Endothelial cell of umbilical vein (primary cell): ENCODE measurements at regions not wholly inside any gene's neighbourhood (a gene's known extent, or its start where the extent isn't known, plus 50 kb on each side); places are given as distances from the start of the nearest gene placed in this dataset.

Source experiments
- BruUV-seq: library from RNA; stranded (reverse); fragments of 400-500 nt; replicated peaks from 2 replicates; lab custom pipeline; 2021; lab: Mats Ljungman, UMichigan
- CTCF ChIA-PET: fragments of 300-600, 350-600 bp; sonication (Branson Sonifier 250); formaldehyde crosslinking; loops from one replicate; lab custom pipeline; 2021; ENCODE audit warnings: antibody characterized with exemption, inconsistent platforms; lab: Charles Lee
- POLR2A ChIA-PET: fragments of 300-600, 350-600 bp; sonication (Branson Sonifier 250); formaldehyde crosslinking; loops from one replicate; lab custom pipeline; 2021; ENCODE audit warnings: antibody characterized with exemption, inconsistent platforms; lab: Charles Lee
- DNase-seq: peaks from one replicate; pipeline ENCODE4 v3.0.0-alpha.2; 2011; ENCODE audit warnings: low read depth, low spot score
- FAIRE-seq: peaks from 2 replicates; lab custom pipeline; 2011; peaks lifted over from hg19 to GRCh38; lab: Jason Lieb, UNC
- H2AFZ ChIP-seq: 2 replicates; pipeline ENCODE4 v1.6.0; 2012; ENCODE audit warnings: low read depth, low read length, control low read depth, inconsistent platforms
- H3K27ac ChIP-seq: 2 replicates; pipeline ENCODE4 v1.5.1; 2011; ENCODE audit warnings: low read depth, mild to moderate bottlenecking, control low read depth, low read length, moderate library complexity; ENCODE audit not compliant: insufficient read depth
- H3K27me3 ChIP-seq, 2 experiments: 2 replicates each; pipeline versions ENCODE4 v1.6.0 to v1.6.1; 2011; ENCODE audit warnings: low read length in 2 of 2, mixed read lengths in 1 of 2; ENCODE audit not compliant: control insufficient read depth in 2 of 2, insufficient read depth in 2 of 2
- H3K36me3 ChIP-seq, 2 experiments: 2 replicates in 1 of 2; 3 replicates in 1 of 2; pipeline ENCODE4 v1.5.1; 2011; ENCODE audit warnings: low read length in 2 of 2, mild to moderate bottlenecking in 1 of 2, moderate library complexity in 1 of 2; ENCODE audit not compliant: control insufficient read depth in 2 of 2, insufficient read depth in 2 of 2; ENCODE audit errors: extremely low read depth in 1 of 2
- H3K4me1 ChIP-seq: 3 replicates; pipeline ENCODE4 v1.5.1; 2011; ENCODE audit warnings: mild to moderate bottlenecking, low read length; ENCODE audit not compliant: control insufficient read depth, insufficient read depth; ENCODE audit errors: extremely low read depth
- H3K4me2 ChIP-seq: 2 replicates; pipeline ENCODE4 v1.6.1; 2011; ENCODE audit warnings: low read length, control low read depth, mixed read lengths; ENCODE audit not compliant: insufficient read depth
- H3K4me3 ChIP-seq, 3 experiments: fragments of 200-600 bp in 1 of 3; sonication (generic), shearing (Covaris generic) in 1 of 3; replicated peaks in 1 of 3; 2 replicates each; pipeline ENCODE4 v1.5.1; 2011 to 2016; ENCODE audit warnings: control low read depth in 3 of 3, low read length in 3 of 3, mild to moderate bottlenecking in 2 of 3, inconsistent platforms in 1 of 3, low read depth in 1 of 3, moderate library complexity in 1 of 3; ENCODE audit not compliant: insufficient read depth in 1 of 3
- H3K79me2 ChIP-seq: 2 replicates; pipeline ENCODE4 v1.6.0; 2012; ENCODE audit warnings: low read length, inconsistent platforms; ENCODE audit not compliant: control insufficient read depth, insufficient read depth
- H3K9ac ChIP-seq: replicated peaks from 2 replicates; pipeline ENCODE3; 2011; ENCODE audit warnings: low read length, control low read depth; ENCODE audit not compliant: insufficient read depth; ENCODE audit errors: extremely low read depth
- H3K9me1 ChIP-seq: replicated peaks from 3 replicates; pipeline ENCODE4 v1.6.0; 2011; ENCODE audit warnings: mild to moderate bottlenecking, low read length; ENCODE audit not compliant: control insufficient read depth, insufficient read depth; ENCODE audit errors: extremely low read depth
- H3K9me3 ChIP-seq: replicated peaks from 2 replicates; pipeline ENCODE4 v1.5.1; 2012; ENCODE audit warnings: low read length, inconsistent platforms; ENCODE audit not compliant: control insufficient read depth, insufficient read depth
- H4K20me1 ChIP-seq: replicated peaks from 2 replicates; pipeline ENCODE3; 2011; ENCODE audit warnings: mild to moderate bottlenecking, low read length; ENCODE audit not compliant: control insufficient read depth, insufficient read depth; ENCODE audit errors: extremely low read depth
- EZH2 ChIP-seq: IDR thresholded peaks from 2 replicates; pipeline ENCODE4 v1.6.1; 2012; ENCODE audit warnings: borderline replicate concordance, low read depth, mild to moderate bottlenecking, moderate library complexity, low read length, inconsistent platforms; ENCODE audit not compliant: severe bottlenecking
- FOS ChIP-seq: IDR thresholded peaks from 2 replicates; pipeline ENCODE4 v1.6.1; 2011; ENCODE audit warnings: mild to moderate bottlenecking, low read length, moderate library complexity, borderline replicate concordance; ENCODE audit not compliant: insufficient read depth
- JUN ChIP-seq: IDR thresholded peaks from 2 replicates; pipeline ENCODE4 v1.6.1; 2011; ENCODE audit warnings: borderline replicate concordance, low read depth; ENCODE audit not compliant: insufficient read length, insufficient read depth
- MAX ChIP-seq: IDR thresholded peaks from 2 replicates; pipeline ENCODE4 v1.6.1; 2011; ENCODE audit not compliant: insufficient read depth, insufficient read length
- dilution Hi-C: fragments of 300-500 bp; cut with MboI; formaldehyde crosslinking; loops from one replicate; pipeline ENCODE4 v1.15.0; 2019; ENCODE audit warnings: low sequenced_read_pairs; ENCODE audit not compliant: extremely low pct_ligation_motif_present
- intact Hi-C: fragments of 100-400 bp; cut with micrococcal nuclease; formaldehyde crosslinking; loops from one replicate; pipeline ENCODE4 v1.10.0; 2022

- intact Hi-C loops, result no loop called here
- H3K27ac ChIP-seq, result no peak overlapping the region
- FAIRE-seq (no peak), DNase-seq (no peak)
- dilution Hi-C loops, result no loop called here
- H3K9ac ChIP-seq, result no peak overlapping the region
- H3K9me3 ChIP-seq, result no peaks in the 10 kb centered on the region
- no peaks in the 10 kb centered on the region for H3K79me2 ChIP-seq
- H4K20me1 ChIP-seq, result no peaks in the 10 kb centered on the region
- no peak overlapping the region for H3K4me2 ChIP-seq
- TF ChIP-seq EZH2 (no peak), MAX (no peak)
- H3K4me3 ChIP-seq, result no peak overlapping the region
- no TSS peak for BruUV-seq
- H2AFZ ChIP-seq, result no peak overlapping the region
- no peaks in the 10 kb centered on the region for H3K27me3 ChIP-seq
- POLR2A ChIA-PET, result no interaction called here
- CTCF ChIA-PET, result no interaction called here
- no peaks in the 10 kb centered on the region for H3K9me1 ChIP-seq
- H3K36me3 ChIP-seq, result no peaks in the 10 kb centered on the region
- H3K4me1 ChIP-seq, result no peaks in the 10 kb centered on the region
Measured at GRCh38 chr14:104515059-104515810, 64.3 kb upstream of the C14orf180 start.

GRCh38 chr14:104515811-104516780, 63.5 kb upstream of the C14orf180 start:
- no peak overlapping the region for H3K4me2 ChIP-seq
- H3K9me1 ChIP-seq, result no peaks in the 10 kb centered on the region
- TF ChIP-seq JUN (no peak), FOS (no peak)
- no TSS peak for BruUV-seq
- no peaks in the 10 kb centered on the region for H3K79me2 ChIP-seq
- dilution Hi-C loops (no loop called here), intact Hi-C loops (no loop called here)
- H3K4me1 ChIP-seq, result no peaks in the 10 kb centered on the region
- POLR2A ChIA-PET, result no interaction called here
- no peaks in the 10 kb centered on the region for H4K20me1 ChIP-seq
- H2AFZ ChIP-seq, result no peak overlapping the region
- DNase-seq (no peak), FAIRE-seq (no peak)
- CTCF ChIA-PET, result no interaction called here
- no peak overlapping the region for H3K4me3 ChIP-seq
- H3K36me3 ChIP-seq, result no peaks in the 10 kb centered on the region
- no peaks in the 10 kb centered on the region for H3K9me3 ChIP-seq
- H3K9ac ChIP-seq, result no peak overlapping the region
- H3K27me3 ChIP-seq, result no peaks in the 10 kb centered on the region
- no peak overlapping the region for H3K27ac ChIP-seq
